ENCODE measurements at regions not wholly inside any gene's neighbourhood (a gene's known extent, or its start where the extent isn't known, plus 50 kb on each side); places are given as distances from the start of the nearest gene placed in this dataset.

DNA sequence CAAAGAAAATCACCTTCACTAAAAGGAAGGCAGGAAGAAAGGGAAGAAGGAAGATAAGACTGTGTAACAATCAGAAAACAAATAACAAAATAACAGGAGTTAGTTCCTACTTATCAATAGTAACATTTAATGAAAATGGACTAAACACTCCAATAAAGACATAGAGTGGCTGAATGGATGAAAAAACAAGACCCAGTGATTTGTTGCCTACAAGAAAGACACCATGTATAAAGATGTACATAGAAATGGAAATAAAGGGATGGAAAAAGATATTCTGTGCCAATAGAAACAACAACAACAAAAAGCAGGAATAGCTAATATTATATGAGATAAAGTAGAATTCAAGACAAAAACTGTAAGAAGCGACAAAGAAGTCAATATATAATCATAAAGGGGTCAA lies 116.8 kb downstream of the LURAP1L start:
- POLR2A ChIA-PET = no interaction called here
- no peak for FAIRE-seq
- Histone ChIP-seq H3K4me2 (no peak overlapping the region), H3K27ac (no peak overlapping the region), H3K4me3 (no peak overlapping the region), H3K4me1 (no peaks in the 10 kb centered on the region), H3K9me3 (0 out of 3 replicates have a peak, but pooled peaks cover 4% of the 10 kb centered on the region)
- no peak for ATAC-seq
- CTCF ChIA-PET = interaction anchor here (1.0 kb wide), 2 partner anchors 115 to 172 kb away, joined by 3 to 6 read pairs; no protein-coding TSS in a partner anchor
- no peak for DNase-seq (ENCODE audit: low read depth in 1 of 2, low spot score in 1 of 2)
- TF ChIP-seq RCOR1 (IDR thresholded peaks at IDR 0.05; ENCODE audit: low read depth, low read length) (no peak), TP53 (CRISPR knock-in tag; IDR thresholded peaks at IDR 0.05) (no peak), MAFK (IDR thresholded peaks at IDR 0.05; ENCODE audit: partially characterized antibody) (no peak), NPAS2 (CRISPR knock-in tag; IDR thresholded peaks at IDR 0.05; ENCODE audit: borderline replicate concordance) (no peak), ZFP36 (IDR thresholded peaks at IDR 0.05; ENCODE audit: borderline replicate concordance, partially characterized antibody) (no peak), CHD2 (IDR thresholded peaks at IDR 0.05; ENCODE audit: low read length, partially characterized antibody) (no peak), CHD4 (IDR thresholded peaks at IDR 0.05; ENCODE audit: borderline replicate concordance) (no peak), BHLHE40 (IDR thresholded peaks at IDR 0.05; ENCODE audit: low read depth, low read length) (no peak), HDAC2 (IDR thresholded peaks at IDR 0.05) (no peak)
- TF ChIP-seq, protein P1, sequence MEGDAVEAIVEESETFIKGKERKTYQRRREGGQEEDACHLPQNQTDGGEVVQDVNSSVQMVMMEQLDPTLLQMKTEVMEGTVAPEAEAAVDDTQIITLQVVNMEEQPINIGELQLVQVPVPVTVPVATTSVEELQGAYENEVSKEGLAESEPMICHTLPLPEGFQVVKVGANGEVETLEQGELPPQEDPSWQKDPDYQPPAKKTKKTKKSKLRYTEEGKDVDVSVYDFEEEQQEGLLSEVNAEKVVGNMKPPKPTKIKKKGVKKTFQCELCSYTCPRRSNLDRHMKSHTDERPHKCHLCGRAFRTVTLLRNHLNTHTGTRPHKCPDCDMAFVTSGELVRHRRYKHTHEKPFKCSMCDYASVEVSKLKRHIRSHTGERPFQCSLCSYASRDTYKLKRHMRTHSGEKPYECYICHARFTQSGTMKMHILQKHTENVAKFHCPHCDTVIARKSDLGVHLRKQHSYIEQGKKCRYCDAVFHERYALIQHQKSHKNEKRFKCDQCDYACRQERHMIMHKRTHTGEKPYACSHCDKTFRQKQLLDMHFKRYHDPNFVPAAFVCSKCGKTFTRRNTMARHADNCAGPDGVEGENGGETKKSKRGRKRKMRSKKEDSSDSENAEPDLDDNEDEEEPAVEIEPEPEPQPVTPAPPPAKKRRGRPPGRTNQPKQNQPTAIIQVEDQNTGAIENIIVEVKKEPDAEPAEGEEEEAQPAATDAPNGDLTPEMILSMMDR (IDR thresholded peaks at IDR 0.05) = no peak
- TF ChIP-seq, protein P2, sequence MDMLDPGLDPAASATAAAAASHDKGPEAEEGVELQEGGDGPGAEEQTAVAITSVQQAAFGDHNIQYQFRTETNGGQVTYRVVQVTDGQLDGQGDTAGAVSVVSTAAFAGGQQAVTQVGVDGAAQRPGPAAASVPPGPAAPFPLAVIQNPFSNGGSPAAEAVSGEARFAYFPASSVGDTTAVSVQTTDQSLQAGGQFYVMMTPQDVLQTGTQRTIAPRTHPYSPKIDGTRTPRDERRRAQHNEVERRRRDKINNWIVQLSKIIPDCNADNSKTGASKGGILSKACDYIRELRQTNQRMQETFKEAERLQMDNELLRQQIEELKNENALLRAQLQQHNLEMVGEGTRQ (IDR thresholded peaks at IDR 0.05) = no peak
- TF ChIP-seq, protein P3, sequence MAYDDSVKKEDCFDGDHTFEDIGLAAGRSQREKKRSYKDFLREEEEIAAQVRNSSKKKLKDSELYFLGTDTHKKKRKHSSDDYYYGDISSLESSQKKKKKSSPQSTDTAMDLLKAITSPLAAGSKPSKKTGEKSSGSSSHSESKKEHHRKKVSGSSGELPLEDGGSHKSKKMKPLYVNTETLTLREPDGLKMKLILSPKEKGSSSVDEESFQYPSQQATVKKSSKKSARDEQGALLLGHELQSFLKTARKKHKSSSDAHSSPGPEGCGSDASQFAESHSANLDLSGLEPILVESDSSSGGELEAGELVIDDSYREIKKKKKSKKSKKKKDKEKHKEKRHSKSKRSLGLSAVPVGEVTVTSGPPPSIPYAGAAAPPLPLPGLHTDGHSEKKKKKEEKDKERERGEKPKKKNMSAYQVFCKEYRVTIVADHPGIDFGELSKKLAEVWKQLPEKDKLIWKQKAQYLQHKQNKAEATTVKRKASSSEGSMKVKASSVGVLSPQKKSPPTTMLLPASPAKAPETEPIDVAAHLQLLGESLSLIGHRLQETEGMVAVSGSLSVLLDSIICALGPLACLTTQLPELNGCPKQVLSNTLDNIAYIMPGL (CRISPR knock-in tag; IDR thresholded peaks at IDR 0.05; ENCODE audit: borderline replicate concordance) = no peak
- TF ChIP-seq, protein P4, sequence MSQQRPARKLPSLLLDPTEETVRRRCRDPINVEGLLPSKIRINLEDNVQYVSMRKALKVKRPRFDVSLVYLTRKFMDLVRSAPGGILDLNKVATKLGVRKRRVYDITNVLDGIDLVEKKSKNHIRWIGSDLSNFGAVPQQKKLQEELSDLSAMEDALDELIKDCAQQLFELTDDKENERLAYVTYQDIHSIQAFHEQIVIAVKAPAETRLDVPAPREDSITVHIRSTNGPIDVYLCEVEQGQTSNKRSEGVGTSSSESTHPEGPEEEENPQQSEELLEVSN (IDR thresholded peaks at IDR 0.05; ENCODE audit: borderline replicate concordance, low read depth) = no peak
- TF ChIP-seq, protein P5, sequence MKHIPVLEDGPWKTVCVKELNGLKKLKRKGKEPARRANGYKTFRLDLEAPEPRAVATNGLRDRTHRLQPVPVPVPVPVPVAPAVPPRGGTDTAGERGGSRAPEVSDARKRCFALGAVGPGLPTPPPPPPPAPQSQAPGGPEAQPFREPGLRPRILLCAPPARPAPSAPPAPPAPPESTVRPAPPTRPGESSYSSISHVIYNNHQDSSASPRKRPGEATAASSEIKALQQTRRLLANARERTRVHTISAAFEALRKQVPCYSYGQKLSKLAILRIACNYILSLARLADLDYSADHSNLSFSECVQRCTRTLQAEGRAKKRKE (CRISPR knock-in tag; IDR thresholded peaks at IDR 0.05; ENCODE audit: low read depth) = no peak
- 73% methylated on average over 1 of the region's 1 CpG for WGBS (ENCODE audit: missing lambda C conversion rate)

DNA sequence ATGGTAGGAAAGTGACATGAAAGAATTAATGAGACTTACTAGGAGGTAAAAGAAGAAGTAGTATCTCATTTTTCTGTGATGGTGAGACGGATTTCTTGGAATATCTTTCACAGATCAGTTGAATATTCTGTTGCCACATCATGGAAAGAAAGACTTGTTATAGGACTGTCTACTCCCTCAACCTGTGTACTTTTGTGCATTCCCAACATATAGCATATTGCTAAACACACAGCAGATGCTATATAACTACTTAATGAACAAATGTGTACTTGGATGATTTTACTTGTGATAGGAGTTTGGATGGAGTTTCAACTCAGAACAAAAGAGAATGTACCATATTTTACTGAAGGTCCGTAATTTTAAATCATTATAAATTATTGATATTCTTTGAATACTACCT lies 128.5 kb downstream of the LURAP1L start:
- H3K9me3 ChIP-seq = no peaks in the 10 kb centered on the region
- H3K4me3 ChIP-seq = no peak overlapping the region
- no peaks in the 10 kb centered on the region for H3K4me1 ChIP-seq
- H3K4me2 ChIP-seq = no peak overlapping the region
- CTCF ChIA-PET = no interaction called here
- POLR2A ChIA-PET = no interaction called here
- H3K27ac ChIP-seq = no peak overlapping the region
- TF ChIP-seq JUN (IDR thresholded peaks at IDR 0.05) (no peak), NPAS2 (CRISPR knock-in tag; IDR thresholded peaks at IDR 0.05; ENCODE audit: borderline replicate concordance) (no peak), ZFP36 (IDR thresholded peaks at IDR 0.05; ENCODE audit: borderline replicate concordance, partially characterized antibody) (no peak), FOXS1 (CRISPR knock-in tag; IDR thresholded peaks at IDR 0.05) (no peak), EHF (CRISPR knock-in tag; IDR thresholded peaks at IDR 0.05) (no peak), MYC (IDR thresholded peaks at IDR 0.05; ENCODE audit: borderline replicate concordance, low read length) (no peak), JUNB (IDR thresholded peaks at IDR 0.05) (no peak), ZC3H11A (IDR thresholded peaks at IDR 0.05) (no peak), FOSL2 (IDR thresholded peaks at IDR 0.05) (no peak), FOSL2 (CRISPR knock-in tag; IDR thresholded peaks at IDR 0.05) (no peak), ZSCAN20 (CRISPR knock-in tag; IDR thresholded peaks at IDR 0.05) (no peak), HOXB13 (CRISPR knock-in tag; IDR thresholded peaks at IDR 0.05; ENCODE audit: low read depth) (no peak)
- TF ChIP-seq, protein P4 (IDR thresholded peaks at IDR 0.05; ENCODE audit: borderline replicate concordance, low read depth) = no peak
- TF ChIP-seq, protein P6, sequence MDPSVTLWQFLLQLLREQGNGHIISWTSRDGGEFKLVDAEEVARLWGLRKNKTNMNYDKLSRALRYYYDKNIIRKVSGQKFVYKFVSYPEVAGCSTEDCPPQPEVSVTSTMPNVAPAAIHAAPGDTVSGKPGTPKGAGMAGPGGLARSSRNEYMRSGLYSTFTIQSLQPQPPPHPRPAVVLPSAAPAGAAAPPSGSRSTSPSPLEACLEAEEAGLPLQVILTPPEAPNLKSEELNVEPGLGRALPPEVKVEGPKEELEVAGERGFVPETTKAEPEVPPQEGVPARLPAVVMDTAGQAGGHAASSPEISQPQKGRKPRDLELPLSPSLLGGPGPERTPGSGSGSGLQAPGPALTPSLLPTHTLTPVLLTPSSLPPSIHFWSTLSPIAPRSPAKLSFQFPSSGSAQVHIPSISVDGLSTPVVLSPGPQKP (IDR thresholded peaks at IDR 0.05; ENCODE audit: low read depth, low read length) = no peak
- TF ChIP-seq, protein P7, sequence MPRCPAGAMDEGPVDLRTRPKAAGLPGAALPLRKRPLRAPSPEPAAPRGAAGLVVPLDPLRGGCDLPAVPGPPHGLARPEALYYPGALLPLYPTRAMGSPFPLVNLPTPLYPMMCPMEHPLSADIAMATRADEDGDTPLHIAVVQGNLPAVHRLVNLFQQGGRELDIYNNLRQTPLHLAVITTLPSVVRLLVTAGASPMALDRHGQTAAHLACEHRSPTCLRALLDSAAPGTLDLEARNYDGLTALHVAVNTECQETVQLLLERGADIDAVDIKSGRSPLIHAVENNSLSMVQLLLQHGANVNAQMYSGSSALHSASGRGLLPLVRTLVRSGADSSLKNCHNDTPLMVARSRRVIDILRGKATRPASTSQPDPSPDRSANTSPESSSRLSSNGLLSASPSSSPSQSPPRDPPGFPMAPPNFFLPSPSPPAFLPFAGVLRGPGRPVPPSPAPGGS (IDR thresholded peaks at IDR 0.05) = no peak
- DNase-seq (ENCODE audit: low read depth in 1 of 2, low spot score in 1 of 2) (no peak), ATAC-seq (no peak), FAIRE-seq (no peak)
- 47% methylated on average over 2 of the region's 2 CpGs for WGBS (ENCODE audit: missing lambda C conversion rate)

All from A549 (cell line).